ACHN (cell line): ENCODE measurements at regions not wholly inside any gene's neighbourhood (a gene's known extent, or its start where the extent isn't known, plus 50 kb on each side); places are given as distances from the start of the nearest gene placed in this dataset.

ENCODE experiments used
- DNase-seq: peaks from one replicate; pipeline ENCODE4 v3.0.0-alpha.2; 2015
- in situ Hi-C: cut with HindIII; loops from 2 replicates; pipeline ENCODE4 v1.10.0; 2017; ENCODE audit warnings: low sequenced_read_pairs, low pct_ligation_motif_present, low pct_unique_long_range_greater_than_20kb

GRCh38 chr11:122367809-122368231 is 251.8 kb upstream of the BLID start:
- no peak for DNase-seq

GRCh38 chr11:122365610-122366360 is 249.8 kb upstream of the BLID start:
- in situ Hi-C loops: no loop called here
- DNase-seq: no peak

More at GRCh38 chr11:122367809-122368231, 251.8 kb upstream of the BLID start:
- in situ Hi-C loops: no loop called here

GRCh38 chr11:122363296-122363695 is 247.3 kb upstream of the BLID start:
- DNase-seq: no peak
- in situ Hi-C loops: no loop called here

GRCh38 chr11:122362381-122362780 is 246.4 kb upstream of the BLID start:
- in situ Hi-C loops: no loop called here
- DNase-seq: no peak

GRCh38 chr11:122360875-122361274 is 244.9 kb upstream of the BLID start:
- no peak for DNase-seq
- in situ Hi-C loops: no loop called here

GRCh38 chr11:122359081-122359571 is 243.1 kb upstream of the BLID start:
- in situ Hi-C loops: no loop called here
- no peak for DNase-seq

GRCh38 chr11:122358292-122358691 is 242.3 kb upstream of the BLID start:
- in situ Hi-C loops: no loop called here
- DNase-seq: no peak

- no peak for DNase-seq
- in situ Hi-C loops: no loop called here
These were observed 240.0 kb upstream of the BLID start for GRCh38 chr11:122355968-122356367.

GRCh38 chr11:122354025-122354697 is 238.1 kb upstream of the BLID start:
- no peak for DNase-seq
- in situ Hi-C loops: no loop called here

GRCh38 chr11:122353561-122353960 is 237.5 kb upstream of the BLID start:
- in situ Hi-C loops: no loop called here
- no peak for DNase-seq

- in situ Hi-C loops: no loop called here
- no peak for DNase-seq
These were observed 232.8 kb upstream of the BLID start for GRCh38 chr11:122348659-122349409.

GRCh38 chr11:122346006-122346405 is 230.0 kb upstream of the BLID start:
- in situ Hi-C loops: no loop called here
- no peak for DNase-seq

GRCh38 chr11:122345586-122345985 is 229.6 kb upstream of the BLID start:
- in situ Hi-C loops: no loop called here
- no peak for DNase-seq

GRCh38 chr11:122344215-122344614 is 228.2 kb upstream of the BLID start:
- no peak for DNase-seq
- in situ Hi-C loops: no loop called here

GRCh38 chr11:122343210-122343609 is 227.2 kb upstream of the BLID start:
- in situ Hi-C loops: no loop called here
- no peak for DNase-seq

- in situ Hi-C loops: no loop called here
- no peak for DNase-seq
These were observed 226.2 kb upstream of the BLID start for GRCh38 chr11:122342089-122342744.

- in situ Hi-C loops: no loop called here
- DNase-seq: no peak
These were observed 225.5 kb upstream of the BLID start for GRCh38 chr11:122341477-122341876.

- DNase-seq: peak; percentile 51
- in situ Hi-C loops: no loop called here
These were observed 224.7 kb upstream of the BLID start for GRCh38 chr11:122340607-122341290.
